K562 (cell line): ENCODE measurements at regions not wholly inside any gene's neighbourhood (a gene's known extent, or its start where the extent isn't known, plus 50 kb on each side); places are given as distances from the start of the nearest gene placed in this dataset.

ENCODE experiments used
- HDAC3 ChIP-seq: fragments of 450-650 bp; IDR thresholded peaks from 2 replicates; pipeline ENCODE4 v1.6.1; 2018; ENCODE audit warnings: borderline replicate concordance, mild to moderate bottlenecking, moderate library complexity; ENCODE audit not compliant: partially characterized antibody
- NEUROD1 ChIP-seq: fragments of 150-350 bp; IDR thresholded peaks from 2 replicates; pipeline ENCODE4 v1.6.1; 2014; ENCODE audit warnings: borderline replicate concordance, low read length, low read depth; ENCODE audit not compliant: partially characterized antibody
- RBFOX2 ChIP-seq: fragments of 200-400 bp; formaldehyde crosslinking; IDR thresholded peaks from 2 replicates; pipeline ENCODE4 v1.6.1; 2017; ENCODE audit warnings: low read depth, mild to moderate bottlenecking, low read length, moderate library complexity
- SMARCC2 ChIP-seq: fragments of 450-650 bp; IDR thresholded peaks from 2 replicates; pipeline ENCODE4 v1.6.1; 2017; ENCODE audit warnings: antibody characterized with exemption, moderate library complexity, mild to moderate bottlenecking, low read depth
- ZNF217 ChIP-seq: sonication (generic); formaldehyde crosslinking; IDR thresholded peaks from 2 replicates; pipeline ENCODE4 v1.8.0; 2022; ENCODE audit warnings: mild to moderate bottlenecking, missing genetic modification reagents
- TF ChIP-seq, protein P1 (sequence below): IDR thresholded peaks from 2 replicates; pipeline ENCODE4 v1.6.1; 2012; ENCODE audit warnings: low read depth, low read length, improper control_type of control experiment, borderline replicate concordance
- TF ChIP-seq, protein P2 (sequence below): IDR thresholded peaks from 2 replicates; pipeline ENCODE4 v1.6.1; 2014; ENCODE audit warnings: antibody characterized with exemption
- TF ChIP-seq, protein P3 (sequence below): fragments of 250-450 bp; sonication (Bioruptor Pico); IDR thresholded peaks from 2 replicates; pipeline ENCODE4 v1.4.0; 2020; ENCODE audit warnings: mild to moderate bottlenecking, moderate library complexity
- TF ChIP-seq, protein P4 (sequence below), 2 experiments: IDR thresholded peaks; 2 replicates each; pipeline ENCODE4 v1.6.1; 2011; ENCODE audit warnings: borderline replicate concordance in 1 of 2, control low read depth in 1 of 2, low read depth in 1 of 2, low read length in 1 of 2, mild to moderate bottlenecking in 1 of 2, mixed read lengths in 1 of 2, moderate library complexity in 1 of 2; ENCODE audit not compliant: insufficient read depth in 1 of 2, insufficient read length in 1 of 2, poor library complexity in 1 of 2, severe bottlenecking in 1 of 2; ENCODE audit errors: extremely low read depth in 1 of 2

DNA sequence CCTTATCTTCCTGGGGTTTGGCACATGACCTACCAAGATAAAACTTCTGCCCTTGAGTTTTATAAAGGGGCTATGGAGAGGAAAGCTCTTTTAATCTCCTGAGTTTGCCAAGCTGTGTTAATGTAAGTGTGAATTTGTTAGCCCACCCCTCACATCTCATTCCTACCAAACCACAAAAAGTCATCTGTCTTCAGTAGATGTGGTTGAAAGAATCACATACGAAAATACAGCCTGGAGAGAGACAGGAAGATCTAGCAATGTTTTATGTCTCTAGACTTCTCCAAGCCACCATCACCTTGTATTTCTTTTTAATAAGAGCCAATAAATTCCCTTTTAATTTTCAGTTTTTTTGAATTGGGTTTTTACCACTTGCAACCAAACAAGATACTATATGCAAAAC lies 68.9 kb upstream of the ZNF280D start (continued):
- TF ChIP-seq, protein P1, sequence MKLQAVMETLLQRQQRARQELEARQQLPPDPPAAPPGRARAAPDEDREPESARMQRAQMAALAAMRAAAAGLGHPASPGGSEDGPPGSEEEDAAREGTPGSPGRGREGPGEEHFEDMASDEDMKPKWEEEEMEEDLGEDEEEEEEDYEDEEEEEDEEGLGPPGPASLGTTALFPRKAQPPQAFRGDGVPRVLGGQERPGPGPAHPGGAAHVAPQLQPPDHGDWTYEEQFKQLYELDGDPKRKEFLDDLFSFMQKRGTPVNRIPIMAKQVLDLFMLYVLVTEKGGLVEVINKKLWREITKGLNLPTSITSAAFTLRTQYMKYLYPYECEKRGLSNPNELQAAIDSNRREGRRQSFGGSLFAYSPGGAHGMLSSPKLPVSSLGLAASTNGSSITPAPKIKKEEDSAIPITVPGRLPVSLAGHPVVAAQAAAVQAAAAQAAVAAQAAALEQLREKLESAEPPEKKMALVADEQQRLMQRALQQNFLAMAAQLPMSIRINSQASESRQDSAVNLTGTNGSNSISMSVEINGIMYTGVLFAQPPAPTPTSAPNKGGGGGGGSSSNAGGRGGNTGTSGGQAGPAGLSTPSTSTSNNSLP, result no peak
- no peak for TF ChIP-seq NEUROD1
- TF ChIP-seq, protein P2, sequence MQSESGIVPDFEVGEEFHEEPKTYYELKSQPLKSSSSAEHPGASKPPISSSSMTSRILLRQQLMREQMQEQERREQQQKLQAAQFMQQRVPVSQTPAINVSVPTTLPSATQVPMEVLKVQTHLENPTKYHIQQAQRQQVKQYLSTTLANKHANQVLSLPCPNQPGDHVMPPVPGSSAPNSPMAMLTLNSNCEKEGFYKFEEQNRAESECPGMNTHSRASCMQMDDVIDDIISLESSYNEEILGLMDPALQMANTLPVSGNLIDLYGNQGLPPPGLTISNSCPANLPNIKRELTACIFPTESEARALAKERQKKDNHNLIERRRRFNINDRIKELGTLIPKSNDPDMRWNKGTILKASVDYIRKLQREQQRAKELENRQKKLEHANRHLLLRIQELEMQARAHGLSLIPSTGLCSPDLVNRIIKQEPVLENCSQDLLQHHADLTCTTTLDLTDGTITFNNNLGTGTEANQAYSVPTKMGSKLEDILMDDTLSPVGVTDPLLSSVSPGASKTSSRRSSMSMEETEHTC, result no peak
- no peak for TF ChIP-seq HDAC3
- TF ChIP-seq, protein P3, sequence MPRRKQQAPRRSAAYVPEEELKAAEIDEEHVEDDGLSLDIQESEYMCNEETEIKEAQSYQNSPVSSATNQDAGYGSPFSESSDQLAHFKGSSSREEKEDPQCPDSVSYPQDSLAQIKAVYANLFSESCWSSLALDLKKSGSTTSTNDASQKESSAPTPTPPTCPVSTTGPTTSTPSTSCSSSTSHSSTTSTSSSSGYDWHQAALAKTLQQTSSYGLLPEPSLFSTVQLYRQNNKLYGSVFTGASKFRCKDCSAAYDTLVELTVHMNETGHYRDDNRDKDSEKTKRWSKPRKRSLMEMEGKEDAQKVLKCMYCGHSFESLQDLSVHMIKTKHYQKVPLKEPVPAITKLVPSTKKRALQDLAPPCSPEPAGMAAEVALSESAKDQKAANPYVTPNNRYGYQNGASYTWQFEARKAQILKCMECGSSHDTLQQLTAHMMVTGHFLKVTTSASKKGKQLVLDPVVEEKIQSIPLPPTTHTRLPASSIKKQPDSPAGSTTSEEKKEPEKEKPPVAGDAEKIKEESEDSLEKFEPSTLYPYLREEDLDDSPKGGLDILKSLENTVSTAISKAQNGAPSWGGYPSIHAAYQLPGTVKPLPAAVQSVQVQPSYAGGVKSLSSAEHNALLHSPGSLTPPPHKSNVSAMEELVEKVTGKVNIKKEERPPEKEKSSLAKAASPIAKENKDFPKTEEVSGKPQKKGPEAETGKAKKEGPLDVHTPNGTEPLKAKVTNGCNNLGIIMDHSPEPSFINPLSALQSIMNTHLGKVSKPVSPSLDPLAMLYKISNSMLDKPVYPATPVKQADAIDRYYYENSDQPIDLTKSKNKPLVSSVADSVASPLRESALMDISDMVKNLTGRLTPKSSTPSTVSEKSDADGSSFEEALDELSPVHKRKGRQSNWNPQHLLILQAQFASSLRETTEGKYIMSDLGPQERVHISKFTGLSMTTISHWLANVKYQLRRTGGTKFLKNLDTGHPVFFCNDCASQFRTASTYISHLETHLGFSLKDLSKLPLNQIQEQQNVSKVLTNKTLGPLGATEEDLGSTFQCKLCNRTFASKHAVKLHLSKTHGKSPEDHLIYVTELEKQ, result no peak
- TF ChIP-seq, protein P4, sequence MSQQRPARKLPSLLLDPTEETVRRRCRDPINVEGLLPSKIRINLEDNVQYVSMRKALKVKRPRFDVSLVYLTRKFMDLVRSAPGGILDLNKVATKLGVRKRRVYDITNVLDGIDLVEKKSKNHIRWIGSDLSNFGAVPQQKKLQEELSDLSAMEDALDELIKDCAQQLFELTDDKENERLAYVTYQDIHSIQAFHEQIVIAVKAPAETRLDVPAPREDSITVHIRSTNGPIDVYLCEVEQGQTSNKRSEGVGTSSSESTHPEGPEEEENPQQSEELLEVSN (IDR thresholded peaks at IDR 0.05; ENCODE audit: borderline replicate concordance in 1 of 2, extremely low read depth in 1 of 2, insufficient read depth in 1 of 2, insufficient read length in 1 of 2, low read depth in 1 of 2, low read length in 1 of 2, poor library complexity in 1 of 2, severe bottlenecking in 1 of 2), result no peak
- TF ChIP-seq SMARCC2, result no peak
- no peak for TF ChIP-seq ZNF217
- no peak for TF ChIP-seq RBFOX2
